ENCODE measurements at regions not wholly inside any gene's neighbourhood (a gene's known extent, or its start where the extent isn't known, plus 50 kb on each side); places are given as distances from the start of the nearest gene placed in this dataset.
A peak's percentile ranks its signal among the peaks of the same experiment; 100 is the strongest.

- Mint-ChIP-seq H3K36me3 (ENCODE audit: low read depth) (peaks cover 1% of the 10 kb centered on the region), H3K27ac (ENCODE audit: unreplicated experiment) (no peak overlapping the region), H3K4me3 (ENCODE audit: unreplicated experiment) (no peak overlapping the region), H3K4me1 (ENCODE audit: low read depth) (no peaks in the 10 kb centered on the region), H3K27me3 (ENCODE audit: low read depth) (peaks cover 8% of the 10 kb centered on the region), H3K9me3 (ENCODE audit: low read depth) (peaks cover 3% of the 10 kb centered on the region)
- DNase-seq (ENCODE audit: low spot score): no peak
- TF ChIP-seq CTCF (IDR thresholded peaks at IDR 0.05): no peak
These were observed 150.0 kb downstream of the RAP2A start for GRCh38 chr13:97583907-97584497.

- H3K4me1 Mint-ChIP-seq (ENCODE audit: low read depth): no peaks in the 10 kb centered on the region
- peaks cover 8% of the 10 kb centered on the region for H3K27me3 Mint-ChIP-seq (ENCODE audit: low read depth)
- no peak overlapping the region for H3K27ac Mint-ChIP-seq (ENCODE audit: unreplicated experiment)
- peaks cover 1% of the 10 kb centered on the region for H3K36me3 Mint-ChIP-seq (ENCODE audit: low read depth)
- no peak overlapping the region for H3K4me3 Mint-ChIP-seq (ENCODE audit: unreplicated experiment)
- peaks cover 3% of the 10 kb centered on the region for H3K9me3 Mint-ChIP-seq (ENCODE audit: low read depth)
- TF ChIP-seq CTCF (IDR thresholded peaks at IDR 0.05): no peak
- DNase-seq (ENCODE audit: low spot score): no peak
These were observed 153.0 kb downstream of the RAP2A start for GRCh38 chr13:97586941-97587340.

- DNase-seq (ENCODE audit: low spot score): no peak
- Mint-ChIP-seq H3K9me3 (ENCODE audit: low read depth) (peaks cover 3% of the 10 kb centered on the region), H3K27ac (ENCODE audit: unreplicated experiment) (no peak overlapping the region), H3K4me1 (ENCODE audit: low read depth) (no peaks in the 10 kb centered on the region), H3K36me3 (ENCODE audit: low read depth) (peaks cover 1% of the 10 kb centered on the region), H3K27me3 (ENCODE audit: low read depth) (peaks cover 8% of the 10 kb centered on the region), H3K4me3 (ENCODE audit: unreplicated experiment) (no peak overlapping the region)
- peak; percentile 19 for TF ChIP-seq CTCF (IDR thresholded peaks at IDR 0.05)
These were observed 155.0 kb downstream of the RAP2A start for GRCh38 chr13:97588993-97589392.

GRCh38 chr13:97600458-97601075, 166.6 kb downstream of the RAP2A start:
- no peaks in the 10 kb centered on the region for H3K27me3 Mint-ChIP-seq (ENCODE audit: low read depth)
- DNase-seq (ENCODE audit: low spot score): no peak
- peak overlapping the region; percentile 66 for H3K27ac Mint-ChIP-seq (ENCODE audit: unreplicated experiment)
- no peak overlapping the region for H3K4me3 Mint-ChIP-seq (ENCODE audit: unreplicated experiment)
- peaks cover 12% of the 10 kb centered on the region for H3K9me3 Mint-ChIP-seq (ENCODE audit: low read depth)
- peaks cover 11% of the 10 kb centered on the region for H3K4me1 Mint-ChIP-seq (ENCODE audit: low read depth)
- peaks cover 3% of the 10 kb centered on the region for H3K36me3 Mint-ChIP-seq (ENCODE audit: low read depth)
- TF ChIP-seq CTCF (IDR thresholded peaks at IDR 0.05): no peak

GRCh38 chr13:97615266-97615665, 181.3 kb downstream of the RAP2A start:
- H3K27me3 Mint-ChIP-seq (ENCODE audit: low read depth): peaks cover 32% of the 10 kb centered on the region

More at GRCh38 chr13:97615266-97615665, 181.3 kb downstream of the RAP2A start:
- TF ChIP-seq CTCF (IDR thresholded peaks at IDR 0.05): no peak
- Mint-ChIP-seq H3K36me3 (ENCODE audit: low read depth) (peaks cover 3% of the 10 kb centered on the region), H3K9me3 (ENCODE audit: low read depth) (no peaks in the 10 kb centered on the region), H3K4me1 (ENCODE audit: low read depth) (no peaks in the 10 kb centered on the region), H3K27ac (ENCODE audit: unreplicated experiment) (no peak overlapping the region), H3K4me3 (ENCODE audit: unreplicated experiment) (no peak overlapping the region)
- DNase-seq (ENCODE audit: low spot score): no peak

Data from chondrocyte (in vitro differentiated cells).